IPS DF 6.9 (cell line): ENCODE measurements at regions not wholly inside any gene's neighbourhood (a gene's known extent, or its start where the extent isn't known, plus 50 kb on each side); places are given as distances from the start of the nearest gene placed in this dataset.
"Not testable (repeated sequence)": the region's sequence is repeated elsewhere in the genome, so short reads cannot be mapped to it uniquely, and the experiment has no call there.

Source experiments
- DNase-seq: peaks from one replicate; pipeline ENCODE4 v3.0.0-alpha.2; 2013; ENCODE audit warnings: low read depth, low spot score
- H3K27ac ChIP-seq: one replicate; pipeline ENCODE4 v1.5.1; 2013; ENCODE audit warnings: low read length, control low read depth
- H3K27me3 ChIP-seq: 2 replicates; pipeline ENCODE4 v1.6.1; 2013; ENCODE audit warnings: mild to moderate bottlenecking, low read length; ENCODE audit not compliant: control insufficient read depth, insufficient read depth
- H3K36me3 ChIP-seq: 2 replicates; pipeline ENCODE4 v1.6.1; 2013; ENCODE audit warnings: low read length; ENCODE audit not compliant: control insufficient read depth, insufficient read depth
- H3K4me1 ChIP-seq: 2 replicates; pipeline ENCODE4 v1.6.1; 2013; ENCODE audit warnings: low read length; ENCODE audit not compliant: control insufficient read depth, insufficient read depth
- H3K4me3 ChIP-seq: 2 replicates; pipeline ENCODE4 v1.5.1; 2013; ENCODE audit warnings: mild to moderate bottlenecking, low read length
- H3K9me3 ChIP-seq: 2 replicates; pipeline ENCODE4 v1.6.1; 2013; ENCODE audit warnings: low read length, inconsistent platforms; ENCODE audit not compliant: control insufficient read depth, insufficient read depth
- WGBS: extraction: QIAGEN DNeasy Blood & Tissue Kit; methylation state at CpG from one replicate; pipeline ENCODE4 v1.1.7; 2013; ENCODE audit warnings: mixed read lengths, missing lambda C conversion rate; ENCODE audit not compliant: insufficient read length, insufficient coverage; 5-methylcytosine and 5-hydroxymethylcytosine counted together

- no peak for DNase-seq
- WGBS, result no CpG with 5 or more reads among the region's 26 CpGs
- Histone ChIP-seq H3K27me3 (no peaks in the 10 kb centered on the region), H3K4me3 (no peak overlapping the region), H3K4me1 (no peaks in the 10 kb centered on the region), H3K36me3 (no peaks in the 10 kb centered on the region), H3K9me3 (no peaks in the 10 kb centered on the region), H3K27ac (no peak overlapping the region)
Observed at GRCh38 chr10:47165711-47166404, 134.1 kb upstream of the GDF10 start.

DNA sequence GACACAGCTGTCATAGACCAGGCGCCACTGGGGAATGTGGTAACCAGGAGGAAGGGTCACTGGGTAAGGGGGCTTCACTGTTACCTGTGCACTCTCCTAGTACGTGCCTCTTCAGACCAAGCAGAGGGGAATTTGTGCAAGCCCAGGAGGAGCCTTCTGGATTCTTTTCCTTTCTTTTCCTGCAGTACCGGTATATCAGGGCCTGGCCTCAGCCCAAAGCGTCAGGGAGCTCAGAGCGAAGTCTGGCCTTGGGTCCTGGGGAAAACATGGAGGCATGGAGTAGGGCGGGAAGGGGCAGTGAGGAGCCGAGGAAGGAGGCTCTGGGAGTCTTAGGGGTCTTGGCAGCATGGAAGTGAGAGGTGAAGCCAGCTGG, 133.6 kb upstream of the GDF10 start:
- DNase-seq, result no peak
- WGBS, result no CpG with 5 or more reads among the region's 7 CpGs
- no peaks in the 10 kb centered on the region for H3K36me3 ChIP-seq
- H3K27me3 ChIP-seq, result no peaks in the 10 kb centered on the region
- no peaks in the 10 kb centered on the region for H3K9me3 ChIP-seq
- H3K27ac ChIP-seq, result no peak overlapping the region
- H3K4me1 ChIP-seq, result no peaks in the 10 kb centered on the region
- no peak overlapping the region for H3K4me3 ChIP-seq

DNA sequence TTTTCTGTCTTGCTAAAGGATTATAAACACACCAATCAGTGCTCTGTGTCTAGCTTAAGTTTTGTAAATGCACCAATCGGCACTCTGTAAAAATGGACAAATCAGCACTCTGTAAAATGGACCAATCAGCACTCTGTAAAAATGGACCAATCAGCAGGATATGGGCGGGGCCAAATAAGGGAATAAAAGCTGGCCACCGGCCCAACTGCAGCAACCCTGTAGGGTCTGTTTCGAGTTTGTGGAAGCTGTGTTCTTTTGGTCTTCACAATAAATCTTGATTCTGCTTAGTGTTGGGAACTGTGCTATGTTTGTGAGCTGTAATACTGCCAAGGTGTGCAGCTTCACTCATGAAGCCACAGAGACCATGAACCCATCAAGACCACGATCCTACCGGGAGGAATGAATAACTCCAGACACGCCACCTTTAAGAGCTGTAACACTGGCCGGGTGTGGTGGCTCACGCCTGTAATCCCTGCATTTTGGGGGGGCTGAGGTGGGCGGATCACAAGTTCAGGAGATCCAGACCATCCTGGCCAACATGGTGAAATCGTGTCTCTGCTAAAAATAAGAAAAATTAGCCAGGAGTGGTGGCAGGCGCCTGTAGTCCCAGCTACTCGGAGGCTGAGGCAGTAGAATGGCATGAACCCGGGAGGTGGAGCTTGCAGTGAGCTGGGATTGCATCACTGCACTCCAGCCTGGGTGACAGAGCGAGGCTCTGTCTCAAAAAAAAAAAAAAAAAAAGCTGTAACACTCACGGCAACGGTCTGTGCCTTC, 133.0 kb upstream of the GDF10 start:
- not testable (repeated sequence) for H3K4me3 ChIP-seq, H3K36me3 ChIP-seq, H3K27ac ChIP-seq, H3K9me3 ChIP-seq, DNase-seq, H3K4me1 ChIP-seq, H3K27me3 ChIP-seq
- WGBS, result no CpG with 5 or more reads among the region's 17 CpGs

GRCh38 chr10:47167591-47167990, 132.4 kb upstream of the GDF10 start:
- H3K27ac ChIP-seq, result no peak overlapping the region
- H3K4me3 ChIP-seq, result no peak overlapping the region

DNA sequence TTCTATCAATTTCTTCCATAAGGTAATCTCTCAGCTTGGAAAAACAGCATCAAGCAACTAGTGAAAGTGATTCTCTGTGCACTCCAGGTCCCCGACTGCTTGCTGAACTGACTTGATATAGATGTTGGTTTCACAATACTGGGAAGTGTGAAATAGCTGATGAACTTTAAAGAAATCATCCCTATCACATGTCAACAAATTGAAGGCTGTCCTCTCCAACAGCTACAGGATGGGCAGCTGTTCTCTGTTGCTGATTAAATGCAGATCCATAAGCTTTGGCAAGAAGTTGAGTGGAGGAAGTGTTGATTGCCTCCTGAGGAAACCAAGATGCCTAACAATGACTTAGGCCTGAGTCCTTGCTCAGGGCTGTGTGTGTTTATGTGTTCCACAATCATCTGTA, 130.4 kb upstream of the GDF10 start:
- no peak for DNase-seq
- Histone ChIP-seq H3K27me3 (no peaks in the 10 kb centered on the region), H3K4me3 (no peak overlapping the region), H3K27ac (no peak overlapping the region), H3K4me1 (no peaks in the 10 kb centered on the region), H3K36me3 (no peaks in the 10 kb centered on the region), H3K9me3 (no peaks in the 10 kb centered on the region)
- WGBS, result no CpG with 5 or more reads among the region's 1 CpG

More at GRCh38 chr10:47167591-47167990, 132.4 kb upstream of the GDF10 start:
- Histone ChIP-seq H3K36me3 (no peaks in the 10 kb centered on the region), H3K4me1 (no peaks in the 10 kb centered on the region), H3K27me3 (no peaks in the 10 kb centered on the region), H3K9me3 (no peaks in the 10 kb centered on the region)
- WGBS, result no CpG with 5 or more reads among the region's 2 CpGs
- DNase-seq, result no peak

GRCh38 chr10:47173929-47174442, 126.0 kb upstream of the GDF10 start:
- no peaks in the 10 kb centered on the region for H3K27me3 ChIP-seq
- H3K27ac ChIP-seq, result no peak overlapping the region
- no CpG with 5 or more reads among the region's 6 CpGs for WGBS
- DNase-seq, result no peak
- peaks cover 2% of the 10 kb centered on the region for H3K4me1 ChIP-seq
- H3K4me3 ChIP-seq, result no peak overlapping the region
- H3K9me3 ChIP-seq, result no peaks in the 10 kb centered on the region
- no peaks in the 10 kb centered on the region for H3K36me3 ChIP-seq

- Histone ChIP-seq H3K4me3 (no peak overlapping the region), H3K27me3 (no peaks in the 10 kb centered on the region), H3K27ac (no peak overlapping the region), H3K4me1 (peaks cover 2% of the 10 kb centered on the region), H3K36me3 (no peaks in the 10 kb centered on the region), H3K9me3 (no peaks in the 10 kb centered on the region)
- no CpG with 5 or more reads among the region's 15 CpGs for WGBS
- no peak for DNase-seq
Observed at GRCh38 chr10:47175181-47176123, 124.5 kb upstream of the GDF10 start.

- no CpG with 5 or more reads among the region's 12 CpGs for WGBS
- H3K27me3 ChIP-seq, result no peaks in the 10 kb centered on the region
- no peak for DNase-seq
- no peaks in the 10 kb centered on the region for H3K9me3 ChIP-seq
- H3K4me3 ChIP-seq, result no peak overlapping the region
- H3K27ac ChIP-seq, result no peak overlapping the region
- H3K4me1 ChIP-seq, result peaks cover 2% of the 10 kb centered on the region
- no peaks in the 10 kb centered on the region for H3K36me3 ChIP-seq
Observed at GRCh38 chr10:47176206-47176902, 123.6 kb upstream of the GDF10 start.

DNA sequence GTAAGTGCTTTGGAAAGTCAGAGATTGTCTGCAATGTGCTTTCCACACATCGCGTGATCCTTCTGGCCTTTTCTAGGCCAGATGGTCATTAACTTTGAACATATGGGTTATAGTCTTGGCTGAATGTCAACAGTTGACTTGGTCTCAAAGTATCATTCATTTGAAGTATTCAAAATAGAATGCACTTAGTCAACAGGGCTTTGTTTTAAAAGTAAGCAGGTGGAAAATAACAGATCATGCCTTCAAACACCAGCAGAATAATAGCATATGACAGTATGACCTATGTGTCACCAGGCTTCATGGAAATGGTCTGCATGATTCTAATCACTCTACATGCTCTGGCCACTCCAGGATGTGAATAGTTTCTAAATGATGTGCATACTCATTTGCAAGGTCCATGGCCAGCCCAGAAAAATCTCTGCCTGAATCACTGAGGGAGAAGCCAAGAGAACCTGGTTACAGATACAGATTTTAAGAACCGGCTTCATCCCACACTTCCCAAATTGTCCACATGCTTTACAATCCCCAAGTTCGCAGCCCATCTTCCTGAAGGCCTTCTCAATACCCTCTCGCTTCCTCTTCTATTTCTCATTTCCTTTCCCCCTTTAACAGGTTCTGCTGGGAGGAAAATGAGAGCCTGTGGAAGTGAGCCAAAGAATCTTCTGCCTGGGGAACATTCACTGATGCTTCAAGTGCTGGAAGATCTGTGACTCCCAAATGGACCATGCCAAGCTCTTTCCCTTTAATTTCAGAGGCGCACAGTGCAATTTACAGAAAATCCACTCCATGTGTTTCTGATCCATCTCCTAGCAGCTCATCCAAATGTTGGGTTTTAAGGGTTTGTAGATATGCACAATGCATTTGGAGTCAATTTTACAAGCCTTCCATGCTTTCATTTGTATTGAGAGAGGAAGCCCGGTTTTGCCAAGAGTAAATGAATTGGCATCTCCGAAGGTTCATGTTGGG, 122.8 kb upstream of the GDF10 start:
- no peaks in the 10 kb centered on the region for H3K36me3 ChIP-seq
- H3K27me3 ChIP-seq, result no peaks in the 10 kb centered on the region
- peaks cover 2% of the 10 kb centered on the region for H3K4me1 ChIP-seq
- no peaks in the 10 kb centered on the region for H3K9me3 ChIP-seq
- no CpG with 5 or more reads among the region's 8 CpGs for whole genome bisulfite sequencing
- H3K4me3 ChIP-seq, result no peak overlapping the region
- DNase-seq, result no peak
- no peak overlapping the region for H3K27ac ChIP-seq
